Left lung (tissue), 4 donors: ENCODE measurements at regions not wholly inside any gene's neighbourhood (a gene's known extent, or its start where the extent isn't known, plus 50 kb on each side); places are given as distances from the start of the nearest gene placed in this dataset.

Experiments
- ATAC-seq: fragments of 200-7000 bp; cut with Tn5 transposase; one replicate; pipeline ENCODE4 v1.9.1; 2020; ENCODE audit warnings: moderate library complexity
- DNase-seq, 4 donors: peaks; one replicate each; pipeline ENCODE4 v3.0.0-alpha.2; 2013 to 2020
- H3K27ac ChIP-seq, 2 donors: fragments of 200-600 bp; sonication (generic) in 1 of 2; one replicate each; pipeline versions ENCODE4 v1.5.0 to v1.8.0; 2020 to 2021
- H3K27me3 ChIP-seq, 2 donors: fragments of 200-600 bp; sonication (generic) in 1 of 2; one replicate each; pipeline versions ENCODE4 v1.5.0 to v1.8.0; 2020 to 2021
- H3K36me3 ChIP-seq, 2 donors: fragments of 200-600 bp; sonication (generic) in 1 of 2; one replicate each; pipeline versions ENCODE4 v1.5.0 to v1.8.0; 2020 to 2021
- H3K4me1 ChIP-seq, 2 donors: fragments of 200-600 bp; one replicate each; pipeline ENCODE4 v1.8.0; 2021
- H3K4me3 ChIP-seq, 2 donors: fragments of 200-600 bp; sonication (generic) in 1 of 2; one replicate each; pipeline versions ENCODE4 v1.5.0 to v1.8.0; 2020 to 2021; ENCODE audit warnings: mild to moderate bottlenecking in 1 of 2
- H3K9me3 ChIP-seq, 2 donors: fragments of 200-600 bp; sonication (generic) in 1 of 2; one replicate each; pipeline versions ENCODE4 v1.5.0 to v1.8.0; 2020 to 2021
- CTCF ChIP-seq, 2 donors: fragments of 200-600 bp; sonication (generic) in 1 of 2; IDR thresholded peaks; one replicate each; pipeline versions ENCODE4 v1.5.0 to v1.8.0; 2021; ENCODE audit warnings: antibody characterized with exemption in 2 of 2
- intact Hi-C, 2 donors: fragments of 100-400 bp; cut with DNase I; formaldehyde crosslinking; loops; one replicate each; pipeline versions ENCODE4 v1.11.2 to v1.14.2; 2022
- donor health status: DM: no; HTN: yes; CAD: no.
- donor health status: DM: no; HTN: no; CAD: no.

GRCh38 chr5:63805151-63805550 lies 157.1 kb downstream of the HTR1A start:
- no peaks in the 10 kb centered on the region for H3K4me1 ChIP-seq
- no peaks in the 10 kb centered on the region for H3K27me3 ChIP-seq
- DNase-seq = no peak
- no peak overlapping the region for H3K27ac ChIP-seq
- H3K36me3 ChIP-seq = no peaks in the 10 kb centered on the region
- intact Hi-C loops = no loop called here
- no peaks in the 10 kb centered on the region for H3K9me3 ChIP-seq
- H3K4me3 ChIP-seq = no peak overlapping the region
- no peak for TF ChIP-seq CTCF (IDR thresholded peaks at IDR 0.05)
- ATAC-seq = no peak

DNA sequence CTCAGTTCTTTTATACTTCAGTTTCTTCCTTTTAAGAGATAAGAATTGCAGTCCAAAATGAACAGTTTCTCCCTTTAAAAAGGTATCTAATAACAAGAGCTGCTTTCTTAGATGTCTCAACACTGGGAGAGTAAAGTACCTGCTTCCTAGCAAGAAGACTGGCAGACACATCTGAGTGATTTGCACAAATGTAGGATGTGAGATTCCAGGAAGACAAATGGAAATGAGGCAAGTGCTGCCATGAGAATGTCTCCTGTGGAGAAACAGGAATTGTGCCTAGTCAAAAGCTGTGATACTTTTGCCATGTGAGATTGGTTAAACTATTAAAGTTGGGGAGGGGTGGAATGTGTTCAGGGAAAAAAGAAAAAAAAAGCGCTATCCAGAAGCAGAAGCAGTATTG lies 159.1 kb downstream of the HTR1A start:
- Histone ChIP-seq H3K4me3 (no peak overlapping the region), H3K36me3 (no peaks in the 10 kb centered on the region), H3K4me1 (no peaks in the 10 kb centered on the region), H3K27ac (no peak overlapping the region), H3K9me3 (no peaks in the 10 kb centered on the region), H3K27me3 (no peaks in the 10 kb centered on the region)
- no peak for ATAC-seq
- no peak for TF ChIP-seq CTCF (IDR thresholded peaks at IDR 0.05)
- intact Hi-C loops = no loop called here
- DNase-seq = no peak

DNA sequence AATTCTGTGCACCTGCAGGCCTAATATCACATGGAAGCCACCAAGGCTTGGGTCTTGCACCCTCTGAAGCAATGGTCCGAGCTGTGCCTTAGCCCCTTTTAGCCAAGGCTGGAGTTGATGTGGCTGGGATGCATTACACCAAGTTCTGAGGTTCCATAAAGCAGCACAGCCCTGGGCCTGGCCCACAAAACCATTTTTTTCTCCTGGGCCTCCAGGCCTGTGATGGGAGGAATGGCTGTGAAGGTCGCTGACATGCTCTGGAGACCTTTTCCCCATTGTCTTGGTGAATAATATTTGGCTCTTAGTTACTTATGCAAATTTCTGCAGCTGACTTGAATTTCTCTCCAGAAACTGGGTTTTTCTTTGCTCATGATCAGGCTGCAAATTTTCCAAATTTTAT lies 167.3 kb downstream of the HTR1A start:
- H3K27ac ChIP-seq = no peak overlapping the region
- TF ChIP-seq CTCF (IDR thresholded peaks at IDR 0.05) = no peak
- no peak for DNase-seq

DNA sequence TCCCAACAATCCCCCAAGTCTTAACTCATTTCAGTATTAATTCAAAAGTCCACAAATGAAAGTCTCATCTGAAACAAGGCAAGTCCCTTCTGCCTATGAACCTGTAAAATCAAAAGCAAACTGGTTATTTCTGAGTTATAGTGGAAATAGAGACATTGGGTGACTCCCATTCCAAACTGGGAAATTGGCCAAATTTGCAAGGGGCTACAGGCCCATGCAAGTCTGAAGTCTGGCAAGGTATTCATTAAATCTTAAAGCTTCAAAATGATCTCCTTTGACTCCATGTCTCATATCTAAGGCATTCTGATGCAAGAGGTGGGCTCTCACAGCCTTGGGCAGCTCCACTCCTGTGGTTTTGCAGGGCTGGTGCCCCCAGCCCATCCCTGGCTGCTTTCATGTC lies 167.9 kb downstream of the HTR1A start:
- H3K27ac ChIP-seq = no peak overlapping the region
- TF ChIP-seq CTCF (IDR thresholded peaks at IDR 0.05) = no peak
- H3K9me3 ChIP-seq = peaks cover 0 to 27% of the 10 kb centered on the region in 2 donors
- H3K4me1 ChIP-seq = no peaks in the 10 kb centered on the region
- intact Hi-C loops = no loop called here
- DNase-seq (no peak), ATAC-seq (no peak)
- no peak overlapping the region for H3K4me3 ChIP-seq
- H3K27me3 ChIP-seq = no peaks in the 10 kb centered on the region
- no peaks in the 10 kb centered on the region for H3K36me3 ChIP-seq

More for the DNA sequence above, 167.3 kb downstream of the HTR1A start:
- peaks cover 0 to 24% of the 10 kb centered on the region in 2 donors for H3K9me3 ChIP-seq
- H3K36me3 ChIP-seq = no peaks in the 10 kb centered on the region
- no peaks in the 10 kb centered on the region for H3K4me1 ChIP-seq
- H3K27me3 ChIP-seq = no peaks in the 10 kb centered on the region
- H3K4me3 ChIP-seq = no peak overlapping the region
- intact Hi-C loops = no loop called here
- ATAC-seq = no peak

DNA sequence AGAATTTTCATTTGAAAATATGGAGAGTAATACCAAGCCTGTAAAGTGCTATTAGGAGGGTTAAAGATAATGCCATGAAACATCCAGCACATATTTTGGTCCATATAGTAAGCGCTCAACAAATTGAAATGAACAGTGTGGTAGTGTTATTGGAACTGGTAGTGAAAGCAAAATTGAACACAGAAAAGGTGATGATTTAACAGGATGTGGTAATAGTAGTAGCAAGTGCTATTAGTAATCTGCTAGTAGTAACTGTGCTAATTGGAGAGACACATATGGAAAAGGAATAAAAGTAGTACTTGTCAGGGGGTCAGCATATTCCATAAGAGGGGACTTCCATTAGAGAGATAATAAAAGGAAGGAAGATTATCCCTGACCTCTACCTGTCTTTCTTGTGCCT lies 187.3 kb downstream of the HTR1A start:
- DNase-seq = no peak
- no peaks in the 10 kb centered on the region for H3K4me1 ChIP-seq
- H3K36me3 ChIP-seq = no peaks in the 10 kb centered on the region
- no peak for ATAC-seq
- no peaks in the 10 kb centered on the region for H3K27me3 ChIP-seq
- no peak overlapping the region for H3K4me3 ChIP-seq
- TF ChIP-seq CTCF (IDR thresholded peaks at IDR 0.05) = no peak
- intact Hi-C loops = no loop called here
- H3K9me3 ChIP-seq = peaks cover 0 to 7% of the 10 kb centered on the region in 2 donors
- H3K27ac ChIP-seq = no peak overlapping the region
